AG04450 (cell line): ENCODE measurements at regions not wholly inside any gene's neighbourhood (a gene's known extent, or its start where the extent isn't known, plus 50 kb on each side); places are given as distances from the start of the nearest gene placed in this dataset.

ENCODE experiments used
- CTCF ChIA-PET: fragments of 300-600, 350-600 bp; formaldehyde crosslinking; extraction: SDS; loops from one replicate; lab custom pipeline; 2022; ENCODE audit warnings: antibody characterized with exemption, inconsistent platforms; lab: Charles Lee
- POLR2A ChIA-PET: fragments of 350-600 bp; formaldehyde crosslinking; extraction: SDS; loops from one replicate; lab custom pipeline; 2021; ENCODE audit warnings: antibody characterized with exemption, inconsistent platforms; lab: Yijun Ruan, JAX
- DNase-seq: peaks from one replicate; pipeline ENCODE4 v3.0.0-alpha.2; 2011; ENCODE audit warnings: low read depth, low spot score
- H3K27ac ChIP-seq: one replicate; pipeline ENCODE4 v1.5.1; 2012; ENCODE audit warnings: low read depth, low read length, control low read depth
- H3K27me3 ChIP-seq: one replicate; pipeline ENCODE4 v1.6.0; 2012; ENCODE audit warnings: low read length; ENCODE audit not compliant: control insufficient read depth, insufficient read depth
- H3K4me3 ChIP-seq: 2 replicates; pipeline ENCODE4 v1.5.1; 2011; ENCODE audit warnings: mild to moderate bottlenecking, low read depth, low read length, control low read depth
- H3K9me3 ChIP-seq: 2 replicates; pipeline ENCODE4 v1.5.1; 2012; ENCODE audit warnings: low read length; ENCODE audit not compliant: control insufficient read depth, insufficient read depth
- TF ChIP-seq, protein P1 (sequence below): IDR thresholded peaks from 2 replicates; pipeline ENCODE4 v1.5.1; 2011; ENCODE audit warnings: low read depth, low read length, control low read depth, inconsistent platforms

DNA sequence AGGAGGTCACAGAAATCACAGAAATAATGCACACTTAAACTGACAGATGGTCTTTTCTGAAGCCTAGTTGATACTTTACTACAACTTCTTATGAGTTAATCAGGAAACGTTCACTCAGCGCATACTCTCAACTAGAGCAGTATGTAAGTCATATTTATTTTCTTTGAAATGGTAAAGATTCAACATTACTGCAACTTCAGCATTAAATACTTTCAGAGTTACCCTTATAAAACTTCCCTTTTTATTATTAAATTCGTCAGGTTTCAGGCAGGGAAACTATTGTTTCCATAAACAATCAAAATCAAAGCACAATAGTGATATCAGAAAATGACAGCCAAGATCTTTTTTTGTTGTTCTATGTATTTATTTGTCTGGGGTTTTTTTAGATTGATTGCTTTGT, 222.6 kb upstream of the RND3 start:
- Histone ChIP-seq H3K4me3 (no peak overlapping the region), H3K9me3 (no peaks in the 10 kb centered on the region), H3K27ac (no peak overlapping the region), H3K27me3 (no peaks in the 10 kb centered on the region)
- TF ChIP-seq, protein P1, sequence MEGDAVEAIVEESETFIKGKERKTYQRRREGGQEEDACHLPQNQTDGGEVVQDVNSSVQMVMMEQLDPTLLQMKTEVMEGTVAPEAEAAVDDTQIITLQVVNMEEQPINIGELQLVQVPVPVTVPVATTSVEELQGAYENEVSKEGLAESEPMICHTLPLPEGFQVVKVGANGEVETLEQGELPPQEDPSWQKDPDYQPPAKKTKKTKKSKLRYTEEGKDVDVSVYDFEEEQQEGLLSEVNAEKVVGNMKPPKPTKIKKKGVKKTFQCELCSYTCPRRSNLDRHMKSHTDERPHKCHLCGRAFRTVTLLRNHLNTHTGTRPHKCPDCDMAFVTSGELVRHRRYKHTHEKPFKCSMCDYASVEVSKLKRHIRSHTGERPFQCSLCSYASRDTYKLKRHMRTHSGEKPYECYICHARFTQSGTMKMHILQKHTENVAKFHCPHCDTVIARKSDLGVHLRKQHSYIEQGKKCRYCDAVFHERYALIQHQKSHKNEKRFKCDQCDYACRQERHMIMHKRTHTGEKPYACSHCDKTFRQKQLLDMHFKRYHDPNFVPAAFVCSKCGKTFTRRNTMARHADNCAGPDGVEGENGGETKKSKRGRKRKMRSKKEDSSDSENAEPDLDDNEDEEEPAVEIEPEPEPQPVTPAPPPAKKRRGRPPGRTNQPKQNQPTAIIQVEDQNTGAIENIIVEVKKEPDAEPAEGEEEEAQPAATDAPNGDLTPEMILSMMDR: no peak
- ChIA-PET POLR2A (no interaction called here), CTCF (no interaction called here)
- DNase-seq: no peak

DNA sequence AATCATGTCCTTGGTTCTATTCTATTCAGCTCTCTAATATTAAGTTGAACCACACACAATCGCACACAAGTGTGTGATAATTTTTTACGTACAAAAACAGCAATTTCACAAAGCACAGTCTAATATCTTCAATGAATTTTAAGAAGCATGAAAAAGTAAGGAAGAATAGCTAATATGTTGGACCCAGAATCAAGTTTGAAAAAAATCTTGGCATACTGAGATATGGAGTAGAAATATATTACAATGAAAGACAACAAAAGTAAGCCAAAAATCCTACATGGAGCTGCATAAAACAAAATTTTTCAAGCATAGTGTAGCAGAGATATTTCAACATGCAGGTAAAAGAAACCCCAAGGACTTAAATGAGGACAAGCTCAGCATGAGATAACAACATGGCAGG, 219.1 kb upstream of the RND3 start:
- ChIA-PET CTCF (interaction anchor here (1.6 kb wide), 1 partner anchor 532 kb away, joined by 4 read pairs; no protein-coding TSS in a partner anchor), POLR2A (no interaction called here)
- no peak for DNase-seq
- H3K9me3 ChIP-seq: no peaks in the 10 kb centered on the region
- no peak overlapping the region for H3K4me3 ChIP-seq
- H3K27me3 ChIP-seq: no peaks in the 10 kb centered on the region
- TF ChIP-seq, protein P1: no peak
- H3K27ac ChIP-seq: no peak overlapping the region

DNA sequence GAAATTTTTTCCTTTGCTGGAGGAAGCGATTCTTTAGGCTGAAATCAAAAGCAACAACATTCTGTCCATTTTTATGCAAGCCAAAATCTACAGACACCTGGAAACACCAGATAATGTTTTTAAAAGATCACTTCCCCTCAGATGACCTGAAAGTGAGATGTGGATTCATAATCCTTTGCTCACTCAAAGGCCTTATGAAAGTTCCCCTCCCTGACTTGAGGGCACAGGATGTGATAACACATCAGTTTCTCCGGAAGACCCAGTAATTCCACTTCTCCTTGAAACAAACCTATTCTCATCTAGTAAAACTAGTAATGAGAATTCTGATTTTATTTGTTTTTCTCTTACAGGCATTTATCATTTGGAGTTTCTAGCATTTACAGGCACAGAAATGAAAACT, 218.3 kb upstream of the RND3 start:
- no peak overlapping the region for H3K27ac ChIP-seq

DNA sequence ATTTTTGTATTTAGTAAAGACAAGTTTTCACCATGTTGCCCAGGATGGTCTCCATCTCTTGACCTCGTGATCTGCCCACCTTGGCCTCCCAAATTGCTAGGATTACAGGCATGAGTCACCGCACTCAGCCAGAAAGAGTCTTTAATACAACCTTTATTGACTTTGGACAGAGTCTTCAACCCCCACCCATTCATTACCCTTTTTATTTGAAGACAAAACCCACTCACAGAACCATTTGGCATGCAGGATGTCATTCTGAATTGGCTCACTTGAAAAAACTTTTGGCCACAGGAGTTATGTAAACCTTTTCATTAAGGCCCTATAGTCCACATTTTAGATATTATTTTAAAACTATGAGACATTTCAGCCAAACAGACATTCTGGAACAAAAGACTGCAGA, 217.9 kb upstream of the RND3 start:
- no peaks in the 10 kb centered on the region for H3K27me3 ChIP-seq
- ChIA-PET CTCF (no interaction called here), POLR2A (no interaction called here)
- H3K27ac ChIP-seq: no peak overlapping the region
- no peak for DNase-seq
- no peaks in the 10 kb centered on the region for H3K9me3 ChIP-seq
- H3K4me3 ChIP-seq: no peak overlapping the region
- TF ChIP-seq, protein P1: no peak

More for the DNA sequence above, 218.3 kb upstream of the RND3 start:
- Histone ChIP-seq H3K4me3 (no peak overlapping the region), H3K27me3 (no peaks in the 10 kb centered on the region), H3K9me3 (no peaks in the 10 kb centered on the region)
- CTCF ChIA-PET: interaction anchor here (1.6 kb wide), 1 partner anchor 533 kb away, joined by 4 read pairs; no protein-coding TSS in a partner anchor
- TF ChIP-seq, protein P1: no peak
- DNase-seq: no peak
- POLR2A ChIA-PET: no interaction called here

DNA sequence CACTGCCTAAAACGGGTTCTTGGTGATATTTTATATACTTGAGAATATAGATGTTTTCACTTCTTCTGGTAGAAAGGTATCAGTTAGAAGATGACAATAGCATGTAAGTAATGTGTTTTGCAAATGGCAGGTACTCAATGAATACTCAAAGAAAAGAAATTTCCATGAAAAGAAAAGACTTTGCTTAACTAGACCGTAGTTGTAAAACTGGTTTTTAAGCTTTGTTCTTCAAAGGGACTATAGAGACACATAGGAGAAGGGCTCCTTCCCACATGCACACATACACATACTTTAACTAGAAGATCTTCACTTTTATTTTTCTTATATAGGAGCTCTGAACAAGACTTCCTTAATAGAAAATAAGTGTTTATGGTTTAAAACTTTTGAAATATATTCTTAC, 215.3 kb upstream of the RND3 start:
- Histone ChIP-seq H3K27ac (no peak overlapping the region), H3K4me3 (no peak overlapping the region), H3K9me3 (no peaks in the 10 kb centered on the region), H3K27me3 (no peaks in the 10 kb centered on the region)
- ChIA-PET CTCF (no interaction called here), POLR2A (no interaction called here)
- TF ChIP-seq, protein P1: no peak
- no peak for DNase-seq
